ENCODE measurements at regions not wholly inside any gene's neighbourhood (a gene's known extent, or its start where the extent isn't known, plus 50 kb on each side); places are given as distances from the start of the nearest gene placed in this dataset.

DNA sequence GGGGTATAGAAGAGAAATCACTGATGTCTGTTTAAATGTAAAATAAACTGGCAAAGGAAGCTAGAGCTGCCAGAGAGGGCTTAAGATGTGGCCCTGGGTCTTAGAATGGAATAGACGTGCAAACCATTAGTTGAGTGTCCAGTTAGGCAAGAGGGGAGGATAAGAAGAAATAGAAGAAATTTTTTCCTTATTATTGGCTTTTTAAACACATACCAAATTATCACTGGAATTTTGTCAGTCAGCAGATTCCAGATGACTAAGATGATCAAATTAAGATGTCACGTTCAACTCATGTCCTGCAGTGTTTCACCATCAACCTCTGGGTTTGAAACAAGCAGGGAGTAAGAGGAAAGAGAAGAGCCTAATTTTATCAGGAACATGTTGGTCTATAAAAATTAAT, 71.6 kb upstream of the C1orf21 start:
- TF ChIP-seq POLR2A (IDR thresholded peaks at IDR 0.05), result no peak
- TF ChIP-seq, protein P1, sequence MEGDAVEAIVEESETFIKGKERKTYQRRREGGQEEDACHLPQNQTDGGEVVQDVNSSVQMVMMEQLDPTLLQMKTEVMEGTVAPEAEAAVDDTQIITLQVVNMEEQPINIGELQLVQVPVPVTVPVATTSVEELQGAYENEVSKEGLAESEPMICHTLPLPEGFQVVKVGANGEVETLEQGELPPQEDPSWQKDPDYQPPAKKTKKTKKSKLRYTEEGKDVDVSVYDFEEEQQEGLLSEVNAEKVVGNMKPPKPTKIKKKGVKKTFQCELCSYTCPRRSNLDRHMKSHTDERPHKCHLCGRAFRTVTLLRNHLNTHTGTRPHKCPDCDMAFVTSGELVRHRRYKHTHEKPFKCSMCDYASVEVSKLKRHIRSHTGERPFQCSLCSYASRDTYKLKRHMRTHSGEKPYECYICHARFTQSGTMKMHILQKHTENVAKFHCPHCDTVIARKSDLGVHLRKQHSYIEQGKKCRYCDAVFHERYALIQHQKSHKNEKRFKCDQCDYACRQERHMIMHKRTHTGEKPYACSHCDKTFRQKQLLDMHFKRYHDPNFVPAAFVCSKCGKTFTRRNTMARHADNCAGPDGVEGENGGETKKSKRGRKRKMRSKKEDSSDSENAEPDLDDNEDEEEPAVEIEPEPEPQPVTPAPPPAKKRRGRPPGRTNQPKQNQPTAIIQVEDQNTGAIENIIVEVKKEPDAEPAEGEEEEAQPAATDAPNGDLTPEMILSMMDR (IDR thresholded peaks at IDR 0.05), result no peak
